ENCODE measurements at regions not wholly inside any gene's neighbourhood (a gene's known extent, or its start where the extent isn't known, plus 50 kb on each side); places are given as distances from the start of the nearest gene placed in this dataset.

- TF ChIP-seq, protein P1, sequence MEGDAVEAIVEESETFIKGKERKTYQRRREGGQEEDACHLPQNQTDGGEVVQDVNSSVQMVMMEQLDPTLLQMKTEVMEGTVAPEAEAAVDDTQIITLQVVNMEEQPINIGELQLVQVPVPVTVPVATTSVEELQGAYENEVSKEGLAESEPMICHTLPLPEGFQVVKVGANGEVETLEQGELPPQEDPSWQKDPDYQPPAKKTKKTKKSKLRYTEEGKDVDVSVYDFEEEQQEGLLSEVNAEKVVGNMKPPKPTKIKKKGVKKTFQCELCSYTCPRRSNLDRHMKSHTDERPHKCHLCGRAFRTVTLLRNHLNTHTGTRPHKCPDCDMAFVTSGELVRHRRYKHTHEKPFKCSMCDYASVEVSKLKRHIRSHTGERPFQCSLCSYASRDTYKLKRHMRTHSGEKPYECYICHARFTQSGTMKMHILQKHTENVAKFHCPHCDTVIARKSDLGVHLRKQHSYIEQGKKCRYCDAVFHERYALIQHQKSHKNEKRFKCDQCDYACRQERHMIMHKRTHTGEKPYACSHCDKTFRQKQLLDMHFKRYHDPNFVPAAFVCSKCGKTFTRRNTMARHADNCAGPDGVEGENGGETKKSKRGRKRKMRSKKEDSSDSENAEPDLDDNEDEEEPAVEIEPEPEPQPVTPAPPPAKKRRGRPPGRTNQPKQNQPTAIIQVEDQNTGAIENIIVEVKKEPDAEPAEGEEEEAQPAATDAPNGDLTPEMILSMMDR (IDR thresholded peaks at IDR 0.05): no peak
- TF ChIP-seq POLR2A (IDR thresholded peaks at IDR 0.05): no peak
Measured at GRCh38 chr2:239862613-239863012, 162.5 kb downstream of the NDUFA10 start.
